ENCODE measurements at regions not wholly inside any gene's neighbourhood (a gene's known extent, or its start where the extent isn't known, plus 50 kb on each side); places are given as distances from the start of the nearest gene placed in this dataset.

- CTCF ChIA-PET: no interaction called here
- POLR2A ChIA-PET: no interaction called here
- TF ChIP-seq CTCF (IDR thresholded peaks at IDR 0.05; ENCODE audit: insufficient read depth, low read length, missing control alignments): no peak
- DNase-seq (ENCODE audit: low read depth, low spot score): no peak
- no peak overlapping the region for H3K4me3 ChIP-seq (ENCODE audit: low read depth, low read length)
Observed at GRCh38 chr9:1917396-1917935, 97.7 kb upstream of the SMARCA2 start.

- TF ChIP-seq CTCF (IDR thresholded peaks at IDR 0.05; ENCODE audit: insufficient read depth, low read length, missing control alignments): no peak
- DNase-seq (ENCODE audit: low read depth, low spot score): no peak
- ChIA-PET CTCF (no interaction called here), POLR2A (no interaction called here)
- H3K4me3 ChIP-seq (ENCODE audit: low read depth, low read length): no peak overlapping the region
Observed at GRCh38 chr9:1918108-1918507, 97.0 kb upstream of the SMARCA2 start.

- TF ChIP-seq CTCF (IDR thresholded peaks at IDR 0.05; ENCODE audit: insufficient read depth, low read length, missing control alignments): no peak
- POLR2A ChIA-PET: no interaction called here
- CTCF ChIA-PET: no interaction called here
- H3K4me3 ChIP-seq (ENCODE audit: low read depth, low read length): no peak overlapping the region
- no peak for DNase-seq (ENCODE audit: low read depth, low spot score)
Observed at GRCh38 chr9:1918622-1919021, 96.5 kb upstream of the SMARCA2 start.

GRCh38 chr9:1919229-1919628, 95.9 kb upstream of the SMARCA2 start:
- ChIA-PET POLR2A (no interaction called here), CTCF (no interaction called here)
- no peak for DNase-seq (ENCODE audit: low read depth, low spot score)
- H3K4me3 ChIP-seq (ENCODE audit: low read depth, low read length): no peak overlapping the region
- TF ChIP-seq CTCF (IDR thresholded peaks at IDR 0.05; ENCODE audit: insufficient read depth, low read length, missing control alignments): no peak

GRCh38 chr9:1920386-1920785, 94.8 kb upstream of the SMARCA2 start:
- CTCF ChIA-PET: no interaction called here
- H3K4me3 ChIP-seq (ENCODE audit: low read depth, low read length): no peak overlapping the region
- POLR2A ChIA-PET: no interaction called here
- no peak for TF ChIP-seq CTCF (IDR thresholded peaks at IDR 0.05; ENCODE audit: insufficient read depth, low read length, missing control alignments)
- DNase-seq (ENCODE audit: low read depth, low spot score): no peak

GRCh38 chr9:1922026-1922425, 93.1 kb upstream of the SMARCA2 start:
- no peak overlapping the region for H3K4me3 ChIP-seq (ENCODE audit: low read depth, low read length)
- no peak for DNase-seq (ENCODE audit: low read depth, low spot score)
- no peak for TF ChIP-seq CTCF (IDR thresholded peaks at IDR 0.05; ENCODE audit: insufficient read depth, low read length, missing control alignments)
- ChIA-PET POLR2A (no interaction called here), CTCF (no interaction called here)

Data from AG04449 (cell line).